HG03575 (cell line): ENCODE measurements at regions not wholly inside any gene's neighbourhood (a gene's known extent, or its start where the extent isn't known, plus 50 kb on each side); places are given as distances from the start of the nearest gene placed in this dataset.

Experiments
- ATAC-seq: cut with Tn5 transposase; IDR thresholded peaks from one replicate; pipeline ENCODE4 v1.9.1; 2021; ENCODE audit not compliant: unreplicated experiment, insufficient number of reproducible peaks, low FRiP score; ENCODE audit errors: extremely low read depth

DNA sequence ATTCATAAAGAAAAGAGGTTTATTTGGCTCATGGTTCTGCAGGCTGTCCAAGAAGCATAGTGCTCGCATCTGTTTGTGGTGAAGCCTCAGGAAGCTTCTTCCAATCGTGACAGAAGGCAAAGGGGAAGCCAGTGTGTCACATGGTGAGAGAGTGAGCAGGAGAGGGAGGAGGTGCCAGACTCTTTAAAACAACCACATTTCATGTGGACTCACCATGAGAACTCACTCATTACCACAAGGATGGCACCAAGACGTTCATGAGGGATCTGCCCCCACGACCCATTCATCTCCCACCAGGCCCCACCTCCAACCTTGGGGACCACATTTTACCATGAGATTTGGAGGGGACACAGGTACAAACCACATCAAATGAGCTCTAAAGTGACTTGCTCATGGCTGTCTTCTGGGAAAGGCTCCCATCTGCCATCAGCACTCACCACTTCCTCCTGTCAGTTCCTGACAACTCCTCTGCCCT is 327.3 kb upstream of the TLE3 start:
- no peak for ATAC-seq

GRCh38 chr15:70423267-70423666 is 325.6 kb upstream of the TLE3 start:
- no peak for ATAC-seq

DNA sequence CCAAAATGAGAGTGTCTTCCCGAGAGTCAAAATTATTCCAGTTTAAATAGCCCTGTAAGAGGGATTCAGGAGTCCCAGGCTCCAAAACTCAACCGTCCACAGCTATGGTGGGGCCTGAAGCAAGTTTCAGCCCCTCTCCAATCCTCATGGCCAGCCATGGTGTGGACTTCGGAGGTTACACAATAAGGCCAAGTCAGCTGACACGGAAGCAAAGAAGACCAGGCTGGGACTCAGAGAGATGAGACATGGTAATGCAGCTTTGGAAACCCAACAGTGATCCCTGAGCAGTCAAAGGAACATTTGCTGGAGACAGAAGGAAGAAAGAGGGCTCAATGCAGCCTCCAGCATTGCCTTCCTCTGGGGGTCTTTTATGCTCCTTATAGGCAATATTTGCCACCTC is 324.6 kb upstream of the TLE3 start:
- ATAC-seq, result no peak

- no peak for ATAC-seq
These were observed 323.3 kb upstream of the TLE3 start for GRCh38 chr15:70420948-70421482.

DNA sequence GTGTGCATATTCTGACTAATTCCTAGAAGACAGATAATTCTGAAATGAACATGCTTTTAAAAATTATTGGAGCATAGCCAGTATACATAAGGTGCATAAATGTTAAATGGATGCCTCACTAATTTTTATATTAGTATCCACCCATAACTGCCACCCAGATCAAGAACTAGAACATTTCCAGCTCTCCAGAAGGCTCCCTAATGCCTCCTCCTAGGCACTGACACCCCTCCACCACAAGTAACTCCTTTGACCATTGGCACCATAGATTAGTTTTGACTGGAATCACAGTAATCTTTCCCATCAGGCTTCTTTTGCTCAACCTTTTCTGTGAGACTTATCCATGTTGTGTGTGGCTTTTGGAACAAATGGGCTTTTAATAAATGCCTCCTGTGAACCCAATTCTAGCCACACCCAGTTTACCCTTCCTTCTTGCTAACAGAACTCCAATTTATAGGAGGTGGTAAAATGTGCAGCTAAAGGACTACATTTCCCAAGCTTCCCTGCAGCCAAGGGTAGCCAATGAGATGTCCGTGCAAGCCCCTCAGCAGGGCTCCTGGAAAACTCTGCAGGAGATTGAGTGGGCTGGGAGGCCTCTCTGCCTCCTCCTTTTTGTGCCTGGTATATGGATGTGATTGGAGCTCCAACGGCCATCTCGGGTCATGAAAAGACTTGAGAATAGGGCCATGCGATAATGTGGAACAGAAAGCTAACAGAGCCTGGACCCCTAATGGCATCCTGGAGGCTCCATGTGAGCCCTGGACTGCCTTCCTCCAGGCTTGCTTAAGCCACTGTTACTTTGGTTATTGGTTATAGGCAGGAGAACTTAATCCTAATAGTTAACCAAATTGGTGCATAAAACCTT is 322.6 kb upstream of the TLE3 start:
- ATAC-seq, result no peak

DNA sequence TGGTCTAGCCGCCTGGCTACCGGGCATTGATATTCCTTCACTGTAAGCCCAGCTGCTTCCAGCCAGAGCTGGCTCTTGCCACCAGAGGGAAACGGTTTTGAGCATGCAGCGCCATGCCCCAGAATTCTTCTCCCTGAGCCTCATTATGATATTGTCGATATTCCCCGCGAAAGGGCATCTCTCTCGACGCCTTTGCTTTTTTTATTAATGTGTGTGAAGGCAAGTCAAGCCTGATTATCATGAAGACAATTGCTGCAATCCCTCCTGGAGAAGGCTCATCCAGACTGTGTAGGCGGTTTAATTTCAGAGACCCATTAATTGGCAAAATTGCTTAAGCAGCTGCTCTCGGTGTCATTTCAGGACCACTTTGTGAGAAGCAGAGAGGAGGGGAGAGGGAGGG is 321.2 kb upstream of the TLE3 start:
- ATAC-seq, result no peak

GRCh38 chr15:70417535-70417934 is 319.8 kb upstream of the TLE3 start:
- no peak for ATAC-seq

DNA sequence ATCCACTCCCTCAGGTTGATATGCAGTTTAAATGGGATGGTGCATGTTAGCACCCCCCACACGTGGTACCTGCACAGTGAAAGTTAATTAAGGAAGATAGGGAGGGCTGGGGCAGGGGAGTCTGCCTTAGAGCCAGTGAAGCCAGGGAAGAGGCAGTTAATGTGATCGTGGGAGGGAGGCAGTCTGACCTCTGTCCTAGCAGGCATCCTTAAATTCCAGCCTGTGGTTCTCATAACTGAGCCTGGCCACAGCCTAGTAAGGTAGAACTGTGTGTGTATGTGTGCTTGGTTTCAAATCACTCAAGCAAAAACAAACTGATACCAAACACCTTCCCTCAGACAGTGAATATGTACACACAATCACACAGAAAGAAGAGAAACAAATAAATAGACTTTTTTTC is 319.1 kb upstream of the TLE3 start:
- ATAC-seq, result no peak

GRCh38 chr15:70415398-70415797 is 317.7 kb upstream of the TLE3 start:
- ATAC-seq, result no peak

- ATAC-seq, result no peak
These were observed 316.9 kb upstream of the TLE3 start for GRCh38 chr15:70414626-70415025.

DNA sequence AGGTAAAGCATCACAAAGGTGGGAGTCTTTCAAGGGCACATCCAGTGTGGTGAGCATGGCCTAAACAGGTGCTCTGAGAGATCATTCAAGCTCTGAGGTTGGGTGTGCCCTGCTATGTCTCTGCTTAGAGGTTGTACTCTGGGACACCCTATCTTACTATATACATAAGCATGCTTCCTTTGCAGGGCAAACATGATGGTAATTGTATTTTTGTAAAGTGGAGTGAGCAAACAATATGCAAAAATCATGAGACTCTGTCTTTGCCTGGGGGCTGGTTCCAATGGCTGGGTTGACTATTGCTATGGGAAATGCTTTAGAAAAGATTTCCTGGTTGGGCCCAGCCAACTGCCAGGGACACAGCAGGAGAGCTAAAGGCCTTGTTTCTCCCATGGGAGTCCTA is 315.1 kb upstream of the TLE3 start:
- ATAC-seq, result no peak

GRCh38 chr15:70411143-70411863 is 313.6 kb upstream of the TLE3 start:
- ATAC-seq, result no peak

DNA sequence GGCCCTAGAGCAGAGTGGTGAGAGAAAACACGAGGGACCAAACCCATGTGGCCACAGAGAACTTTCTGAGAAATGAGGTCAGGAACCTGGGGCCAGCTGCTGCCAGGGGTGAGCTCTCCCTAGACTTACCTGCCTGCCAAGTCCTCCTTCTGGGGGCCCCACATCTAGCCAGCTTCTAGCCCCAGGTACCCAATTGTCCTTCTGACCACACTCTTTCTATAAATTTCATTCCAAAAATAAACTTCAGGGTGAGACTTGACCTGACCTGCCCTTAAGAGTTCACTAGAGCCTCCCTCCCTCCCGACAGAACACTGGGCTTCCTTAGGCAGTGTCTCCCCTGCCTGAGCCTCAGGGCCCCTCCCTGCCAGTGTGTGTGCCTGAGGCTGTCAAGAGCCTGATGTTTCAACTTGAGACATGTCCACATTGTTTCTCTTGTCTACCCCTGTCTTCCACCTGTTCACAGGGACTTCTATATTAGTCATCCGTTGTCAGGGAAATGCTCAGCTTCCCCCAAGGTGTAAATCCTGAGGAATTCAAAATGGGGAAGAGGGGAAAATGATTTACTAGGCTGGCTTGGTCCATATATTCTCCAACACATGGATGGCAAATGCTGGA is 312.8 kb upstream of the TLE3 start:
- no peak for ATAC-seq

- no peak for ATAC-seq
These were observed 311.7 kb upstream of the TLE3 start for GRCh38 chr15:70409388-70409787.

- ATAC-seq, result no peak
These were observed 310.2 kb upstream of the TLE3 start for GRCh38 chr15:70407955-70408354.

DNA sequence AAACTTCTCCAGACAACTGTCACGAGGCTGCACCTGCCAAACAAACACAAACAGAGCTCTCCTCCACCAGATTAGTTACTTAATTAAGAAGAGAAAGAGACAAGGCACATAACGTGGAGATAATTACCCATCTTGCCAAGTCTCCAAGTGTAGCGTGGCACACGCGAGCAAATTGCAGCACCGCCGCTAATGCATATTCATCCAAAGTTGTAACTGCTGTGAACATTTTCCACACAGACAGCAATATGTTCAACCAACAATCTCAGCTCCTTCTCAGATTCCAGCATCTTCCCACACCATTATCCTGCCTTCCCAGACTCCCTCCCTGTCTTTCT is 309.6 kb upstream of the TLE3 start:
- ATAC-seq, result no peak

- ATAC-seq, result no peak
These were observed 309.1 kb upstream of the TLE3 start for GRCh38 chr15:70406617-70407335.

GRCh38 chr15:70401709-70402108 is 304.0 kb upstream of the TLE3 start:
- ATAC-seq, result no peak
